ENCODE measurements at regions not wholly inside any gene's neighbourhood (a gene's known extent, or its start where the extent isn't known, plus 50 kb on each side); places are given as distances from the start of the nearest gene placed in this dataset.

GRCh38 chr2:128557831-128558241 is 239.2 kb upstream of the HS6ST1 start:
- H3K36me3 ChIP-seq, result no peaks in the 10 kb centered on the region
- H3K4me1 ChIP-seq, result no peaks in the 10 kb centered on the region
- no peak for TF ChIP-seq CTCF (IDR thresholded peaks at IDR 0.05; ENCODE audit: low read depth, low read length)
- DNase-seq, result no peak
- H3K4me3 ChIP-seq (ENCODE audit: low read depth, low read length), result no peak overlapping the region
- H3K9me3 ChIP-seq, result no peaks in the 10 kb centered on the region
- H3K27me3 ChIP-seq, result no peaks in the 10 kb centered on the region

- H3K4me3 ChIP-seq (ENCODE audit: low read depth, low read length), result no peak overlapping the region
- no peaks in the 10 kb centered on the region for H3K36me3 ChIP-seq
- TF ChIP-seq CTCF (IDR thresholded peaks at IDR 0.05; ENCODE audit: low read depth, low read length), result no peak
- no peak for DNase-seq
- H3K27me3 ChIP-seq, result no peaks in the 10 kb centered on the region
- H3K9me3 ChIP-seq, result no peaks in the 10 kb centered on the region
- no peaks in the 10 kb centered on the region for H3K4me1 ChIP-seq
Observed at GRCh38 chr2:128558441-128558840, 239.8 kb upstream of the HS6ST1 start.

GRCh38 chr2:128558895-128559532 is 240.3 kb upstream of the HS6ST1 start:
- Histone ChIP-seq H3K4me1 (no peaks in the 10 kb centered on the region), H3K4me3 (ENCODE audit: low read depth, low read length) (no peak overlapping the region), H3K36me3 (no peaks in the 10 kb centered on the region), H3K27me3 (no peaks in the 10 kb centered on the region), H3K9me3 (no peaks in the 10 kb centered on the region)
- DNase-seq, result no peak
- no peak for TF ChIP-seq CTCF (IDR thresholded peaks at IDR 0.05; ENCODE audit: low read depth, low read length)

GRCh38 chr2:128559533-128560515 is 241.2 kb upstream of the HS6ST1 start:
- Histone ChIP-seq H3K36me3 (no peaks in the 10 kb centered on the region), H3K4me3 (ENCODE audit: low read depth, low read length) (no peak overlapping the region), H3K9me3 (no peaks in the 10 kb centered on the region), H3K4me1 (no peaks in the 10 kb centered on the region), H3K27me3 (no peaks in the 10 kb centered on the region)
- no peak for TF ChIP-seq CTCF (IDR thresholded peaks at IDR 0.05; ENCODE audit: low read depth, low read length)
- DNase-seq, result no peak

GRCh38 chr2:128560718-128561117 is 242.1 kb upstream of the HS6ST1 start:
- no peaks in the 10 kb centered on the region for H3K9me3 ChIP-seq
- no peak for DNase-seq
- H3K36me3 ChIP-seq, result no peaks in the 10 kb centered on the region
- no peaks in the 10 kb centered on the region for H3K4me1 ChIP-seq
- H3K4me3 ChIP-seq (ENCODE audit: low read depth, low read length), result no peak overlapping the region
- no peak for TF ChIP-seq CTCF (IDR thresholded peaks at IDR 0.05; ENCODE audit: low read depth, low read length)
- no peaks in the 10 kb centered on the region for H3K27me3 ChIP-seq
